ENCODE measurements at regions not wholly inside any gene's neighbourhood (a gene's known extent, or its start where the extent isn't known, plus 50 kb on each side); places are given as distances from the start of the nearest gene placed in this dataset.

DNA sequence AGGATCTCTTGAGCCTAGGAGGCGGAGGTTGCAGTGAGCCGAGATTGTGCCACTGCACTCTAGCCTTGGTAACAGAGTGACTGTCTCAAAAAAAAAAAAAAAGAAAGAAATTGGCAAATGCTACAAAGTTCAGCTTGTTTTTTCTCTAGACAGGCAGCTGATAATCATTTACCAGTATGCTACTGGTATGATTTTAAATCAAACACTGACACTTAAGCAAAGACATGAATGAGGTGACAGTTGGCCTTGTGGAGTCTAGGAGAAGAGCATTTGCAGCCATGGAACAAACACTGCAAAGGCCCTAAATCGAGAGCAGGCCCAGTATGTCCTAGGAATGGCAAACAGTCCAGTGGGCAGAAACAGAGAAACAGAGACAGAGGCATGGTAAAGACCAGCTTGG is 99.7 kb upstream of the CEP85L start:
- peak in 2 of 7 donors; percentile 20 to 41 for DNase-seq
- Histone ChIP-seq H3K9me3 (replicated peaks in 1 of 3) (no peaks in the 10 kb centered on the region), H3K27ac (peak overlapping the region in 2 of 5 donors; percentile 20 to 30), H3K27me3 (no peaks in the 10 kb centered on the region), H3K36me3 (replicated peaks in 1 of 2) (no peaks in the 10 kb centered on the region), H3K4me3 (no peak overlapping the region), H3K4me1 (replicated peaks in 1 of 2) (peaks cover 28 to 30% of the 10 kb centered on the region in 2 donors)
- intact Hi-C loops (cut with DNase I), result no loop called here
- TF ChIP-seq POLR2A (IDR thresholded peaks at IDR 0.05), result no peak
- TF ChIP-seq, protein P1, sequence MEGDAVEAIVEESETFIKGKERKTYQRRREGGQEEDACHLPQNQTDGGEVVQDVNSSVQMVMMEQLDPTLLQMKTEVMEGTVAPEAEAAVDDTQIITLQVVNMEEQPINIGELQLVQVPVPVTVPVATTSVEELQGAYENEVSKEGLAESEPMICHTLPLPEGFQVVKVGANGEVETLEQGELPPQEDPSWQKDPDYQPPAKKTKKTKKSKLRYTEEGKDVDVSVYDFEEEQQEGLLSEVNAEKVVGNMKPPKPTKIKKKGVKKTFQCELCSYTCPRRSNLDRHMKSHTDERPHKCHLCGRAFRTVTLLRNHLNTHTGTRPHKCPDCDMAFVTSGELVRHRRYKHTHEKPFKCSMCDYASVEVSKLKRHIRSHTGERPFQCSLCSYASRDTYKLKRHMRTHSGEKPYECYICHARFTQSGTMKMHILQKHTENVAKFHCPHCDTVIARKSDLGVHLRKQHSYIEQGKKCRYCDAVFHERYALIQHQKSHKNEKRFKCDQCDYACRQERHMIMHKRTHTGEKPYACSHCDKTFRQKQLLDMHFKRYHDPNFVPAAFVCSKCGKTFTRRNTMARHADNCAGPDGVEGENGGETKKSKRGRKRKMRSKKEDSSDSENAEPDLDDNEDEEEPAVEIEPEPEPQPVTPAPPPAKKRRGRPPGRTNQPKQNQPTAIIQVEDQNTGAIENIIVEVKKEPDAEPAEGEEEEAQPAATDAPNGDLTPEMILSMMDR (IDR thresholded peaks at IDR 0.05), result no peak
- WGBS, 4 donors, result 57 to 66% (median 60%) methylated on average over 3 of the region's 3 CpGs

DNA sequence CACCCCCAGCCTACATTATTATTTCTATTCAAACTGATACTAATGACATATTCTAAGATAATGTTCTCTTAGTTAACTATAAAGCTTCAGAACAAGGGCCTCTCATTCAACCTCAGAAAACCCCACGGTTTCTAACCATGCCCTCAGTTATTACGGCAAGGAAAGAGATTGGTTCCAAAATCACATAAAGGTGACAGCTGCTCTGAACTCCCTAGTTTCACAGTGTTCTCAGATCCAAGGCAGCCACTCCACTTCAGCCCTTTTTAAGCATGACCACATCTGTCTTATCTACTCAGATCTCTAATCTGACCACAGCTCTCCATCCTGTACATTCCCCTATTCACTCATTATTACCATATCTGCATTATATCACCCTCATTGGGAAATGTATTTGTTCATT is 98.8 kb upstream of the CEP85L start:
- no peaks in the 10 kb centered on the region for H3K36me3 ChIP-seq (replicated peaks in 1 of 2)
- no peak for DNase-seq
- H3K4me3 ChIP-seq, result no peak overlapping the region
- H3K27ac ChIP-seq, result peak overlapping the region in 1 of 5 donors; percentile 30
- TF ChIP-seq, protein P1 (IDR thresholded peaks at IDR 0.05), result no peak
- TF ChIP-seq POLR2A (IDR thresholded peaks at IDR 0.05), result no peak
- intact Hi-C loops (cut with DNase I), result no loop called here
- H3K9me3 ChIP-seq (replicated peaks in 1 of 3), result no peaks in the 10 kb centered on the region
- WGBS, 4 donors, result 89 to 93% (median 92%) methylated on average over 2 of the region's 2 CpGs
- peaks cover 28 to 30% of the 10 kb centered on the region in 2 donors for H3K4me1 ChIP-seq (replicated peaks in 1 of 2)
- H3K27me3 ChIP-seq, result no peaks in the 10 kb centered on the region

DNA sequence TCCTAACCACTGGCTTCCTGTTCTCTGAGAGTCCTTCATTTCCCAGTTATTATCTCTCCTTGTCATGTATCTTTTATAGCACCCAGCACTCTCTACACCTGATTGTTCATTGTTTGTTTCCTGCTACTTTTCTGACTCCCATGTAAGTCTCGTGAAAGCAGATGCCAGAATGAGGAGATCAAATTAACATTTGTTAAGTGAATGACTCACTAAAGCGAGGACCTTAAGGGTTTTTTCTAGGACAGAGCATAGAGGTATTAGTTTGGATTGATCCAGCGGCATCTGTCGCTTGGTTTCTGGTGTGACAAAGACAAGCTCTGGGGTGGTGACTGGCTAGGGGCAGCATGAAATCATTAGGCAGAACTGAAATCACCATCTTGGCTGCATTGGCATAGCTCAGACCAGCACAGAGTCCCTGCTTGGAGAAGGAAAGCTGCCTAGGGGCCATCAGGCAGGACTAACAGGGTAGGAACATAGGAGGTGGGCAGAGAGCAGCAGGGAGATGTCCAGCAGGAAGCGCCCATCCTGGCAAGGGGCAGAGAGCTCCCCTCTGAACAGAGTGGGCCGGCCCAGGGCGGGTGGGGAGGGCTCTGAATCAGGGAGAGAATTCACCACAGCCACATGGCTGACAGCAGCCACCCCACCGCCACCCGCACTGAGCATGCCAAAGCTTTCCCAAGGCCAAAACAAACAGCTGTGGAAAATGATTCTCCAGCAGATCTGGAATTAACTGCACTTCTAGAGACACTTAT is 97.1 kb upstream of the CEP85L start:
- H3K36me3 ChIP-seq (replicated peaks in 1 of 2), result no peaks in the 10 kb centered on the region
- DNase-seq, result peak; percentile 67 to 89 (median 85)
- H3K4me3 ChIP-seq, result peak overlapping the region in 1 of 4 donors; percentile 24
- H3K9me3 ChIP-seq (replicated peaks in 1 of 3), result no peaks in the 10 kb centered on the region
- 18 to 52% (median 30%) methylated on average over 6 to 9 of the region's 9 CpGs for WGBS, 4 donors
- intact Hi-C loops (cut with DNase I), result no loop called here
- H3K27ac ChIP-seq, result peak overlapping the region; percentile 24 to 90 (median 88)
- peak in 1 of 2 donors; percentile 38 for TF ChIP-seq POLR2A (IDR thresholded peaks at IDR 0.05)
- TF ChIP-seq, protein P1 (IDR thresholded peaks at IDR 0.05), result no peak
- H3K4me1 ChIP-seq (replicated peaks in 1 of 2), result peaks cover 28 to 30% of the 10 kb centered on the region in 2 donors
- H3K27me3 ChIP-seq, result no peaks in the 10 kb centered on the region

DNA sequence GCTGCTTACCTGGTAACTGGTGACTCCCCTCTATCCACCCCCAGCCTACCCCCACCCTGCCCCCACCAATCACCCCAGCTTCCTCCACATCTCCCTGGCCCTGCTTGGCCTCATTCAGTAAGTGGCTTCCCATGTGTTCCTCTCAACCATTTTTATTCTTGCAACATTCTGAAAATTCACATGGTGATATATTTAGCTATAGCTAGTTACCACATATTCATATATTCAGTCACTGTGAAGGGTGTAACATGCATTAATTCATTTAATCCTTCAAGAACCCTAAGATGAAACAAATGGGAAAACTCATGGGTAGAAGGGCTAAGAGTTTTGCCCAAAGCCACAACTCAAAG is 95.4 kb upstream of the CEP85L start:
- H3K9me3 ChIP-seq (replicated peaks in 1 of 3), result no peaks in the 10 kb centered on the region
- no peak overlapping the region for H3K4me3 ChIP-seq
- no peaks in the 10 kb centered on the region for H3K27me3 ChIP-seq
- intact Hi-C loops (cut with DNase I), result no loop called here
- no peak for DNase-seq
- H3K36me3 ChIP-seq (replicated peaks in 1 of 2), result no peaks in the 10 kb centered on the region
- H3K4me1 ChIP-seq (replicated peaks in 1 of 2), result peaks cover 20 to 22% of the 10 kb centered on the region in 2 donors
- H3K27ac ChIP-seq, result peak overlapping the region in 2 of 5 donors; percentile 23 to 29
- TF ChIP-seq POLR2A (IDR thresholded peaks at IDR 0.05), result no peak
- TF ChIP-seq, protein P1 (IDR thresholded peaks at IDR 0.05), result no peak
